ENCODE measurements at regions not wholly inside any gene's neighbourhood (a gene's known extent, or its start where the extent isn't known, plus 50 kb on each side); places are given as distances from the start of the nearest gene placed in this dataset.

- Mint-ChIP-seq H3K4me1 (ENCODE audit: low read depth) (peaks cover 77% of the 10 kb centered on the region), H3K27ac (peak overlapping the region; percentile 10), H3K36me3 (ENCODE audit: low read depth) (no peaks in the 10 kb centered on the region), H3K9me3 (no peaks in the 10 kb centered on the region), H3K27me3 (ENCODE audit: insufficient read depth) (peaks cover under 1% of the 10 kb centered on the region), H3K4me3 (peak overlapping the region; percentile 67)
- DNase-seq = peak; percentile 61
- TF ChIP-seq, protein P1, sequence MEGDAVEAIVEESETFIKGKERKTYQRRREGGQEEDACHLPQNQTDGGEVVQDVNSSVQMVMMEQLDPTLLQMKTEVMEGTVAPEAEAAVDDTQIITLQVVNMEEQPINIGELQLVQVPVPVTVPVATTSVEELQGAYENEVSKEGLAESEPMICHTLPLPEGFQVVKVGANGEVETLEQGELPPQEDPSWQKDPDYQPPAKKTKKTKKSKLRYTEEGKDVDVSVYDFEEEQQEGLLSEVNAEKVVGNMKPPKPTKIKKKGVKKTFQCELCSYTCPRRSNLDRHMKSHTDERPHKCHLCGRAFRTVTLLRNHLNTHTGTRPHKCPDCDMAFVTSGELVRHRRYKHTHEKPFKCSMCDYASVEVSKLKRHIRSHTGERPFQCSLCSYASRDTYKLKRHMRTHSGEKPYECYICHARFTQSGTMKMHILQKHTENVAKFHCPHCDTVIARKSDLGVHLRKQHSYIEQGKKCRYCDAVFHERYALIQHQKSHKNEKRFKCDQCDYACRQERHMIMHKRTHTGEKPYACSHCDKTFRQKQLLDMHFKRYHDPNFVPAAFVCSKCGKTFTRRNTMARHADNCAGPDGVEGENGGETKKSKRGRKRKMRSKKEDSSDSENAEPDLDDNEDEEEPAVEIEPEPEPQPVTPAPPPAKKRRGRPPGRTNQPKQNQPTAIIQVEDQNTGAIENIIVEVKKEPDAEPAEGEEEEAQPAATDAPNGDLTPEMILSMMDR (IDR thresholded peaks at IDR 0.05) = no peak
Measured at GRCh38 chr12:127035011-127035879, 1231.7 kb upstream of the TMEM132C start.

DNA sequence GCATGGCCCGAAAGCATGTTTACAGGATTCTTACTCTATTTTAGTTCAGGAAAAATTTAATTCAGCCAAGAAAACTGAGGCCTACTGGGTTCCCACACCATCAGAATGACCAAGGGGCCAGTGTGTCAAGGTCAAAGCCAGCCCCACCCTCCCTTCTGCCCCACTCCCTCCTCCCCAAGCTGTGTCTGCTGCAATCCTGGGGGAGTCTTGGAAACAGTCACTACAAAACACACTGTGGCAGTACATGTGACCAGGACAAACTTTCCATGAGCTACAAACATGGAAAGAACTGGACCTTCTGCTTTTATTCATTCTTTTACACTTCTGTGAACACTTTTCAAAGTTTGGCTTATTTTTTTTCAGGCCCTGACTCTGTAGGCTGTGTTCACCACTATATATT, 1228.8 kb upstream of the TMEM132C start:
- no peak overlapping the region; the same call in 1 of the 2 replicates for H3K4me3 Mint-ChIP-seq
- H3K27ac Mint-ChIP-seq = peak overlapping the region; percentile 44; the same call in 1 of the 2 replicates
- peaks cover 77% of the 10 kb centered on the region for H3K4me1 Mint-ChIP-seq (ENCODE audit: low read depth)
- no peak for DNase-seq
- no peaks in the 10 kb centered on the region for H3K9me3 Mint-ChIP-seq
- TF ChIP-seq, protein P1 (IDR thresholded peaks at IDR 0.05) = no peak
- H3K27me3 Mint-ChIP-seq (ENCODE audit: insufficient read depth) = peaks cover 3% of the 10 kb centered on the region
- no peaks in the 10 kb centered on the region for H3K36me3 Mint-ChIP-seq (ENCODE audit: low read depth)

- Mint-ChIP-seq H3K27me3 (ENCODE audit: insufficient read depth) (peaks cover 3% of the 10 kb centered on the region), H3K9me3 (no peaks in the 10 kb centered on the region), H3K27ac (no peak overlapping the region), H3K4me3 (no peak overlapping the region), H3K4me1 (ENCODE audit: low read depth) (peaks cover 74% of the 10 kb centered on the region), H3K36me3 (ENCODE audit: low read depth) (no peaks in the 10 kb centered on the region)
- no peak for DNase-seq
- TF ChIP-seq, protein P1 (IDR thresholded peaks at IDR 0.05) = no peak
Measured at GRCh38 chr12:127038761-127039160, 1228.2 kb upstream of the TMEM132C start.

DNA sequence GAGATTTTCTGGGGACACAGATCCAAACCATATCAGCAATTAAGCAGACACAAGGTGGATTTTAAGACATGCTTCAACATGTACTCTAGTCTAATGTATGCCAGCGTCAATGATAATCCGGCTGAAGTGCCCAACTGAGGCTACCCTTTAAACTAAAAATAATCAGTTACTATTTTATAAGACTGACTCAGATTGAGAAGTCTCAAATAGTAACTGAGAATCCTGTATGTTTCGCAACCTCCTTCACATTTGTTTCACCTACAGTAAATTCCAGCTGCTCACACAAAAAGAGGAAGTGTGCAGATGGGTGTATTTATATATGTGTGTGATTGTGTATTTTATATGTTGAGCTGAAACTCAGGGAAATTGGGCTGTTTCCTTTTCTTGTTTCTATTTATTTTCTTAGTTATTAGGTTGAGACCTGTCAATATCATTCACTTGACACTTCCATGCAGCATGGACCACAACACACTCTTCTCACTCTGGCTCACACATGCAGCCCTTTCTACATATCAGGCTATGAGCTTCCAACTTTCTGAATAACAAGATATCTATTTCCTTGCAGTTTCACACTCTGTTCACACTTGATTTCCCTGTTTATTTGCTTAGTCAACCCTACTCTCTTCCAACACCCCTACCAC, 1224.9 kb upstream of the TMEM132C start:
- no peak overlapping the region for H3K27ac Mint-ChIP-seq
- no peaks in the 10 kb centered on the region for H3K9me3 Mint-ChIP-seq
- no peak for DNase-seq
- H3K36me3 Mint-ChIP-seq (ENCODE audit: low read depth) = no peaks in the 10 kb centered on the region
- H3K27me3 Mint-ChIP-seq (ENCODE audit: insufficient read depth) = peaks cover 3% of the 10 kb centered on the region
- TF ChIP-seq, protein P1 (IDR thresholded peaks at IDR 0.05) = no peak
- no peak overlapping the region for H3K4me3 Mint-ChIP-seq
- peaks cover 64% of the 10 kb centered on the region for H3K4me1 Mint-ChIP-seq (ENCODE audit: low read depth)

DNA sequence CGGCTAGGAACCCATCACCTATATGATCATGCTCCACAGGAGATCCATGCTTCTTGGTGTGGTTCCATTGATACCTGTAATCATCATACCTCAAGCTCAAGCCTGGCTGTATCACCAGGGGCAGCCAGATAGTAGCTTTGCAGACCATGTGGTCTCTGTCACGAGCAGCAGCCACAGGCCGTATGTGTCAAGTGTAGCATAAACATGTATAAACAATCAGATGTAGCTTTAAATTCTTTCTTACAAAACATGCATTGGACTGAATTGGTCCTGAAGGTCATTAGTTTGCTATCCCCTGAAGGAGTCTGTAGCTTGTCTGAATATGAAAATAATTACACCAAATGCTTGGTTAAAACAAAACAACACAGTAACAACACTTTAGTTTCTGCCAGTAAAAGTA, 1223.2 kb upstream of the TMEM132C start:
- DNase-seq = no peak
- Mint-ChIP-seq H3K9me3 (no peaks in the 10 kb centered on the region), H3K4me1 (ENCODE audit: low read depth) (peaks cover 54% of the 10 kb centered on the region), H3K4me3 (no peak overlapping the region), H3K36me3 (ENCODE audit: low read depth) (0 out of 2 replicates have a peak, but pooled peaks cover 4% of the 10 kb centered on the region), H3K27me3 (ENCODE audit: insufficient read depth) (peaks cover 3% of the 10 kb centered on the region), H3K27ac (no peak overlapping the region)
- TF ChIP-seq, protein P1 (IDR thresholded peaks at IDR 0.05) = no peak
